NCI-H2081 (cell line): ENCODE measurements at regions not wholly inside any gene's neighbourhood (a gene's known extent, or its start where the extent isn't known, plus 50 kb on each side); places are given as distances from the start of the nearest gene placed in this dataset.

Experiments
- DNase-seq, 2 experiments: peaks; one replicate each; lab custom pipeline; 2025; lab: John Stamatoyannopoulos, UW

GRCh38 chr22:47286590-47286989 lies 524.1 kb downstream of the TBC1D22A start:
- DNase-seq, result no peak

- no peak for DNase-seq
Observed at GRCh38 chr22:47285981-47286380, 523.5 kb downstream of the TBC1D22A start.

- DNase-seq, result no peak
Observed at GRCh38 chr22:47284822-47285221, 522.4 kb downstream of the TBC1D22A start.

DNA sequence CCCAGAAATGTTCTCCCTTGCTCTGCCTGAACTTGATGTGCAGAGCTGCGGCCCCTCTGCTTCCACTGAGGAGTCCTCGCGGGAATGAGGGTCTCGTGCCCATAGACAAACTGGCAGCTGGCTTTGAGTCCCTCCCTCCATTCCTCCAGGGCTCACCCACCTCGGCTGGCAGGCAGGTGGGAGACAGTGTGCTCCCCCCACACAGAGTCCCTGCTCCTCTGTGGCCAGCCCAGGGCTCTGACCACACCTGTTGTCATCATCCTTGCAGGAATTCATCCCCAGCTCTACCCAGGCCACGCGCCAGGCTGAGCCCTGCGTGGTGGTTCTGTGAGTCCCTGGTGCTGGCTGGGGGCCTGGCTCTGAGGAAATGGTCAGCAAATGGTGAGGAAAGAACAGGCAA lies 521.9 kb downstream of the TBC1D22A start:
- no peak for DNase-seq

DNA sequence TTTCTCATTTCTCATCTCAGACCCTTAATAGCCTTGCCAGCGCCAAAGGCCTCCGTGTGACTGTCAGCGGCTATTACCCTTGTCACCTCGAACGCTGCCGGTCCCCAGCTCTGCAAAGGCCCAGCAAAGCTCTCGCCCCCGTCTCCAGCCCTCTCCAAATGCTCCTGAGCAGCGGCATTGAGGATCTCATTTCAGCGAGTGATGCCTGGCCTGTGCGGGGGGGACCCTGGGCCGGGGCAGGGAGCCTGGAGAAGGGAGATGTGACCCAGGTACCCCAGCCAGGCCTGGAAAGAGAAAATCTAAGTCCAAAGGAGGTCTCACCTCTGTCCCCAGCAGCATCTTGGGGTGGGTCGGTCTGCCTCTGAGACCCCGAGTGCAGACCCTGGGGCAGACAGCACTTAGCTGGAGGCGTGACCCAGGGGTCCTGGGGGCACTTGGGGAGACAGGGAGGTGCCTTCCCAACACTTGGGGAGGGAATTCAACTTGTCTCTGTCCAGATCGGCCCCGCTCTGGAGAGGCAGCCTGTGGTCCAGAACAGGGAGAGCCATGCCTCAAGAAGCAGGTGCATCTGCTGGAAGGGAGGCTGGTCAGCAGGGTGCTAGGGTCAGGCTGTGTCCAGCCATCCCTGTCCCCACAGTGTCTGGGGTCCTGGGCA lies 521.3 kb downstream of the TBC1D22A start:
- DNase-seq, result no peak

DNA sequence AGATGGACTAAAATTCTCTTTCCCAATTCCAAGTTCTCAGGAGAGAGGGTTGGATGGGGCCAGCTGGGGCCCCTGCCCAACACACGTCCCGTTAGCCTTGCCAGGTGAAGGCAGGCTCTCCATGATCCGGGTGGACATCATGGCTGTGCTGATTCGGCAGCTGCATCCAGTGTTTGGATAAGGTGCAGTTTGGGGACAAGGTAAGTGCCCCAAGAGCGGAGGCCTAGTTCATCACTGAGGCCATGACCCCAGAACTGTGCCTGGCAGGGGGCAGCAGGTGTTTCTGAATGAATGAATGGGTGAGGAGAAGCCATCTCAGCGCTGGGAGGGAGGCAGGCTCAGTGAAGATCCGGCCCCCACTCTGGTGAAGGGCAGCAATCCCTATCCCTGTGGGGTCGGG lies 520.4 kb downstream of the TBC1D22A start:
- no peak for DNase-seq

DNA sequence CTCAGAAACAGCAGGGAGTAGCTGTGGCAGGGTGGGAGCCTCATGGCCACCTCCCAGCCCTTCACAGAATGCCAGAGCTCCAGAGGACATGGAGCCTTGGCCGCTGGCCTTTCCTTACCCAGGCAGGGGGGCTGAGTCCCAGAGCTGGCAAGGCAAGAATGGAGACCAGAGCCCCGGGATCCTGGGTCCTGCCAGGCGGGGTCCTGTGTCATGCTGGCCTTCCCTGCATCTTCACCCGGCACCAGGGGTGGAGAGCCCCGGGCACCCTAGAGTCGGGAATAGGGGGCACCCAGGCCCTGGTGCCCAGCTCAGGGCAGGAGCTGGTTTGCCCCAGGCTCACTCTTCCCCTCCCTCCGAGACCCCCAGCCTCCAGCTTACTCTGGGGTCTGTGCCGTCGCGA lies 519.9 kb downstream of the TBC1D22A start:
- DNase-seq, result no peak

DNA sequence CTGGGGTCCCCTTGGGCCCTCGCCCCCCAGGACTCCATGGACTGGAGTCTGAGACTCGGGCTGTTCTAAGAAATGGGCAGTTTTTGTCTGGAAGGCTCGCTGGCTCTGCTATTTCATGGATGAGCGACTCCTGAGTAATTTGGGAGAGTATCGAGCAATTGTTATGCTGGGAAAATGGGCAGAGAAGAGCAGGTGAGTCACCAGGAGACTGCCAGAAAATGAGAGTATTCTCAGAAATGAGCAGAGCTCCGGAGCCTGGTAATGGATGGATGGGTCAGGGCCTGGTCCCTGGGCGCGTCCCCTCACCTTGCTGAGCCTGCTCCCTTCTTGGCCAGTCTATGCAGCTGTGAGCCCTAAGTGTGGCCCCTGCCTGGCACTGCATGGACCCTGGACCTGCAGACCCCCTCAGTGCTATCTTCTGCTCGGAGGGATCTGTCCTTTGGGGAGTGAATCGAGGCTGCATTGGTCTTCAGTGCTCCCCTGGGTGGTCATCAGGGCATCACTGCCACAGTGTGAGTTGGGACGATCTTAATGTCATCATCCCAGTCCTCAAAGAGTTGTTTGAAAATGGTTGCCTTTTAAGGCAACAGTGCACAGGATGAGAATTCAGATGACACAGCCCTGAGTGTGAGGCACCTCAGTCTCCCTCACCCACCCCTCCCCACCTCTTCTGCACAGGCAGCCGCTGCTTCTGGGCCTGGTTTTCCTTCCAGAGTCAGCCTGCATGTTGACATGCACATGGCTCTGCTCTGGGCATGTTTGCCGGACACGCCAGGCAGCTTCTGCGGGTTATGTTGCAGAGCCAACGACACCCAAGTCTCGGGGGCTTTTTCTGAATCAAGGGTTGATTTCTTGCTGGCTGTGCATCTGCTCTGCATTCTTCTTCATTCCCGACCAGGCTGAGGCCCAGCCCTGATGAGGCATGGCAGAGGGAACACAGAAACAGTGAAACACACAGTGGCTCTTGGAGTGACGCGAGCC lies 519.0 kb downstream of the TBC1D22A start:
- DNase-seq, result no peak

- no peak for DNase-seq
Observed at GRCh38 chr22:47280301-47280700, 517.9 kb downstream of the TBC1D22A start.

GRCh38 chr22:47279746-47280145 lies 517.3 kb downstream of the TBC1D22A start:
- DNase-seq, result no peak

GRCh38 chr22:47279337-47279736 lies 516.9 kb downstream of the TBC1D22A start:
- no peak for DNase-seq

DNA sequence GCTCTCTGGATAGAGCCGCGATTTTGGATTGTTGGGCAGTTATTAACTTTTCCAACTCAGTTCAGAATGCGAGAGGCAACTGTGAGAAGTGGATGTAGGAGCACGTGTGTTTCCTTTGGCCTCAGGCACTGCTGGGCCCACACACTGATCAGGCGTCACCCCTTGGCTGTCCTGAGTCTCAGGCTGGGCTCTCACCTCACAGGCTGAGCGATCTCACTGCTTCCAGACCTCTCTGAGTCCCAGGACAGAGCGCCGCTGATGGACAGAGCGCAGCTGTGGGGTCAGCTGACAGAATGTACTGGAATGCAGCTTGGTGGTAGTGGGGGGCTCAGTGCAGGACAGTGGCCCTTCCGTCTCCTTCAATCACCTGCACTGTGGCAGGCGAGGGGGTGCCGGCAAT lies 516.2 kb downstream of the TBC1D22A start:
- no peak for DNase-seq

DNA sequence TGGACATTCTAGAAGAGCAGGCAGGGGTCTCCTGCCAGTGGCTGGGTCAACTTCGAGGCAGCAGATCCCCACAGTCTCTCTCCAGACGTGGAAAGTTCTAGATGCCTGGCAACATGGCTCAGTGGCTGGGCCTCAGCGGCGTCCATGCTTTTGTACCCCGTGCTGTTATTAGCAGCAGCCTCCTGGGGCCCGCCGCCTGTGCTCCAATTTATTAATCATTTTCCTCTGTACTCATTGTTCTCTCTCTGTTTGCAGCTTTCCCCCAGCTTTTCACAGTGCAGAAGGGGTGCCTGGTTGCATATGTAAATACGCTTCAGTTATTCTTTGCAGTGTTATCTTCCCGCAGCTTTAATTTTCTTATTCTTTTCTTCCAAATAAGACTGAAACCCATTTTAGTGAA lies 515.1 kb downstream of the TBC1D22A start:
- no peak for DNase-seq

- DNase-seq, result no peak
Observed at GRCh38 chr22:47276991-47277390, 514.5 kb downstream of the TBC1D22A start.

DNA sequence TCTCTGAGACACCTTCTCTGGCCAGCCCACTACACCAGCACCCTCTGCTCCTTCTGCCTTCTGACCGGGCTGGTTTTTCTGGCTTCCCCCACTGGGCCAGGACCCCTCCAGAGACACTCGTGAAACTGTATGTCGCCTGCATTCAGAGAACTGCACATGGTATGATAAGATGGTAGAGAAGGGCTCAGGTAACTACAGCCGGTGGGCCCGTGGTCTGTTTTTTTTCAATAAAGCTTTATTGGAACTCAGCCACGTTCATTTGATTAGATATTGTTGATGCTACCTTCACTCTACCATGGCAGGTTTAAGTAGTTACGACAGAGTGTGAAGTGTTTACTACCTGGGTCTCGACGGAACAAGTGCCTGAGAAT lies 514.0 kb downstream of the TBC1D22A start:
- DNase-seq, result no peak

- DNase-seq, result no peak
Observed at GRCh38 chr22:47275605-47276449, 513.4 kb downstream of the TBC1D22A start.

GRCh38 chr22:47274196-47274595 lies 511.7 kb downstream of the TBC1D22A start:
- DNase-seq, result no peak

- DNase-seq, result no peak
Observed at GRCh38 chr22:47270463-47271135, 508.1 kb downstream of the TBC1D22A start.

DNA sequence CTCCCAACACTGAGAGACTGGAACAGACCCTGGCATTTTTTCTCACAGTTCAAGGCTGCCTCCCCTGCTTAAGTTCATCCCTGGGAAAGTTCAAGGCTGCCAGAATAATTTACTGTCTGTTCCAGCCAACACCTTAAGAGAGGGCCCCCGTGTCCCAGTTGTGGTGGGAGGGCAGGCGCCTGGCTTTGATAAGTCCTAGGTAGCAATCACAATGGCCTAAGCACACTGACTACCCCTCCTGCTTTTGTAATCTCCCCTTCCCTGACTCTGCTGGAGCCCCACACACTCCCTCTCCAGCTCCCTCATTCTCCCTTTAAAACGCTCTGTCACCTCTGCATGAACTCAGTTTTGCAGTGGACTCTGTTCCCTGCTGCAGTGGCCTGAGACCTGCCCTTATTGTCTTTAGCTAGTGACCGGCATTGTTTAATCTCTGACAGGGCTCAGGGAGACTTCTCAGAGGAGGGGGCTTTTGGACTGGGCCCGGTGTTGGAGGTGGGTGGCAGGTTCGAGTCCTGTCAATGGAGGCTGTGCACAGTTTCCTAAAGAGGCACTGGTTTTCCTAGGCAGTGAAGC lies 507.2 kb downstream of the TBC1D22A start:
- DNase-seq, result no peak

DNA sequence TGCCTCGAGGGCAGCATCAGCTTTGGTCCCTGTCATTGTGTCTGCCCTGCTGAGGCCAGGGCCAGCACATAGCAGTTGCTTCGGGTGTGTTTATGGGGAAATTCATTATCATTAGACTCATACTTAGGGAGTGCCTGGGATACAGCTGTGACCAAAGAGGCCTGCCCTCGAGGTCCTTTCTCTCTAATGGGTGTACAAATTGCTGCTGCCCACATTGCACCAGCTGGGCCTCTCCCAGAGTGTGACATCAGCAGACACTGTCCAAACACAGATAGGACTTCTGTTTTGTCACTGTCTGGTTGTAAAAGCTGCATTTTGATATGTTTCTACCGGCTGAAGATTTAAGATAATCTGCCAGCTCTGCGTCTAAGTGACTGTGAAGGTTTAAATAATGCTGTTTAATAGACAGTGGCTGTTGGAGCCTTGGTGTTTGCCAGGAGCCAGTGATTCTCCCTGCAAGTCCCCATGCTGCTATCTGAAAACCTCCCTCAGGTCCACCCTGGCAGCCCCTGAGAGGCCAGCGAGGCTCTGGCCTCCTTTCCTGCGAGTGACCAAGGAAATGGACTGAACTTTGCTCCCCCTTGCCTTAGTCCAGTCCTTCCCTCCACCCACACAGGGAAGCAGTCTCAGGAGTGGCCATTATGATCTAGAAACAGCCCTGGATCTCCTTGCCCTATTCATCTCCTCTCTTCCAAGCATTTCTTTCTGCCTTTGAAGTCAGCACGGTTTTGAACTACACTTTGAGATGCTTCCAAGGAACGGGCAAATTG lies 505.2 kb downstream of the TBC1D22A start:
- no peak for DNase-seq

DNA sequence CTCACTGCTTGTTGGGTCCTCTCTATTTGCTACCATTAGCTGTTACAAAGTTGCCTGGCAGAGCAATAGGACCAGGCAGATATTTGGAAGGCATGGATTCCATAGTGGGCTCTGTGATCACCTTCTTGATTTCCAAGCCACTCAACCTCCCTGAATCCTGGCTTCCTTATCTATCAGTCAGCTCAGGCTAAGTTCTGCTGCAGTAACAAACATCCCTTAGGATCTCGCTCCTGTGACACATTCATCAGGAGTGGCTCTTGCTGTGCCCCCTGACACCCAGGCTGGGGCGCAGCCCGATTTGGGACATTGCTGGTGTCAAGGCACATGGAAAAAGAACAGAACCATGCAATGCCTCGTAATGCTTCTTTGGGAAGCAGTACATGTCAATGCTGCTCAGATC lies 503.9 kb downstream of the TBC1D22A start:
- DNase-seq, result no peak
